Stimulated activated CD4-positive, alpha-beta T cell treated with anti-CD3 and anti-CD28 coated beads, Interleukin-1b, Interleukin-23, amount 100 ng/mL, for 1 hour (primary cell): ENCODE measurements at regions not wholly inside any gene's neighbourhood (a gene's known extent, or its start where the extent isn't known, plus 50 kb on each side); places are given as distances from the start of the nearest gene placed in this dataset.

Experiments used
- DNase-seq, 2 donors: peaks; one replicate each; pipeline ENCODE4 v3.0.0-alpha.2; 2020; ENCODE audit warnings: low read depth in 2 of 2

- no peak for DNase-seq
Measured at GRCh38 chr6:156309017-156309416, 468.2 kb upstream of the ARID1B start.

- no peak for DNase-seq
Measured at GRCh38 chr6:156308604-156309003, 468.6 kb upstream of the ARID1B start.

- DNase-seq: no peak
Measured at GRCh38 chr6:156306531-156306930, 470.6 kb upstream of the ARID1B start.

DNA sequence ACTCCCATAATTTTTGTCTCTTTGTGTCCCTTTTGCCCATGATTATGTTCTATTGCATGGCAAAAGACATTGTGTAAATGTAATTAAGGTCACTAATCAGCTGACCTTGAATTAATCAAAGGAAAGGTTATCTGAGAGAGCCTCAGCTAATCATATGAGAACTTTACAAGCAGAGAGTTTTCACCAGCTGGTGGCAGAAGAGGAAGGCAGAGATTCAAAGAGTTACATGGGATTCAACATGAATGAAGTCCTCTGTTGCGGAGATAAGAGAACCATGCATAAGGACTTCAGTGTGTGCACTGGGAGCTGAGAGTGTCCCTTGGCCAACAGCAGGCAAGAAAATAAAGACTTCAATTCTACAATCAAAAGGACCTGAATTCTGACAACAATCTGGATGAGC, 494.1 kb upstream of the ARID1B start:
- no peak for DNase-seq

DNA sequence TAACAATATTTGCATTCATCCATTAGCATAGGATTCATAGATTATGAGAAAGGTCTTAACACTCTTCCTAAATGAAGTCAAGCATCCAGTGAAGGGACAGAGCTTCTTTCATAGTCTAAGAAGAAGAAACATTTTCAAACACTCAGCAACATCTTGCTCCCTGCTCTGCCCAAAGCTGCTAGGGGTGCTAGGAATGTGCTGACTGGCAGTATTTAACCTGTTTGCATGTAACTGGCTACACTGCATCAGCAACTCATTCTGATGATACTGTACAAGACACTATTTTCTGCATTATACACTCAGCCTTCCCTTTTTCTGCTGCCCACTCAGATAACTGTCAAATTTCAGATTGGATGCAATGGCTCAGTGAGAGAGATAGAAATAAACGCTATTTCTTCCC, 495.1 kb upstream of the ARID1B start:
- DNase-seq: no peak

DNA sequence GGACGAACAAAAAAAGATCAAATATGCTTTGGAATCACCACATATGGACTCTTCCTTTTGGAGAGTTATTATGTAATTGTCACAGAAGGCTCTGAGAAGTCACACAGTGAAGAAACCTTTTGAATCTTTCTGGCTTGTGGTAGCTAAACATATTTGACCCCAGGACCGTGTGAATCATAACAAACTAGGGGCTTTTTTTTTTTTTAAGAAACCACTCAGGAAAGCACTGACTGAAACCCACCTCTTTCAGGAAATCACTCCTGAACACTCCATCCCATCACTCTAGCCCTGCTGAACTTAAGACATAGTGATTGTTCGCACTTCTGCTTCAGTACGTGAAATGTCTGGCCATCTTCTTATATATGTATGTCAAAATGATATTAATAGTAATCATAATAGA, 495.9 kb upstream of the ARID1B start:
- no peak for DNase-seq

DNA sequence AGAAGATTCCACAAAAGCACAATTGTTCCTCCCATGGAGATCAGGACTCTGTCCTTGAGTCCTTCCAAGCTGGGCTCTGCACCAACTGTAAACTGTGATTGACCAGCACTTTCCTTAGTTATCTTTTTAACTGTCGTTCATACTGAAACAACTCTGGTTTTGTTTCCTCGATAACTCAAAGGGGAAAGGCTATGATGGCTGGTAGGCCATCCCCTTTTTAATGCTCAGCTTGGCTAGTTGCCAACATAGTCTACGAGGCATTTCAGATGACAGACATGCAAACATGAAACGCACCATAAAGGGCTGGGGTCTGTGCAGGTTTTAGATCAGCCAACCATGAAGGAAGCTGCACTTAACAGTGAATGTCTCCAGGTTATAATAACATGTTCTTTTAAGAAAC, 497.1 kb upstream of the ARID1B start:
- DNase-seq: no peak

DNA sequence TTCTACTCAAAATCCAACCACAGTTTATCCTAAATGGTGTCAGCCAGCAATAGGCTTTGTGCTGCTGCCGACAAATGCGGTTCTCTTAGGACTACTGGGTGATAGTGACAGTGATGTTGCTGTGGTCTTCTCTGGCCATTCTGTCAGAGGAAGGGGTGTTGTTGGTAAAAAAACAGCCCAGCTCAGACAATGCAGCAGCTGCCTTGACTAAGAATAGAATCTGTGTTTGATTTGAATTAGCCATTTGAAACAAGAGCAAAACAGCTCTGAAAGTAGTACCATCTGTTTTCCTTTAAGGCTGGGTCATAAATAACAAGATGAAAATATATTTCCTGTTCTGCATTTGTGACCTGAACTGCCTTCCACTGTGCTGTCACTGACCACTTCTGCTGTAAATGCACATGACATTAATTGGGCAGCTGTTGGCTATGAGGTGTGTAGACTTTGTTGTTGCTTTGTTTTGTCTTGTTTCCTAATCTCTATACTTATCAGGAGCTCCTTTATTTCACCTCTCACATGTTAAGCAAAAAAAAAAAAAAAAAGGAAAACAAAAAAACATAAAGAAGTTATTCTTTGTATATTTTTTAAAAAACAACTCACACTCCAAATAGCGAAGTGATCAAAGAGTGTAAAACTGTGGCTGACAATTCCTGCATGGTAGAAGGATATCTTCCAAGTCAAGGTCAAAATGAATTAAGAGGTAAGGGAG, 497.8 kb upstream of the ARID1B start:
- no peak for DNase-seq

DNA sequence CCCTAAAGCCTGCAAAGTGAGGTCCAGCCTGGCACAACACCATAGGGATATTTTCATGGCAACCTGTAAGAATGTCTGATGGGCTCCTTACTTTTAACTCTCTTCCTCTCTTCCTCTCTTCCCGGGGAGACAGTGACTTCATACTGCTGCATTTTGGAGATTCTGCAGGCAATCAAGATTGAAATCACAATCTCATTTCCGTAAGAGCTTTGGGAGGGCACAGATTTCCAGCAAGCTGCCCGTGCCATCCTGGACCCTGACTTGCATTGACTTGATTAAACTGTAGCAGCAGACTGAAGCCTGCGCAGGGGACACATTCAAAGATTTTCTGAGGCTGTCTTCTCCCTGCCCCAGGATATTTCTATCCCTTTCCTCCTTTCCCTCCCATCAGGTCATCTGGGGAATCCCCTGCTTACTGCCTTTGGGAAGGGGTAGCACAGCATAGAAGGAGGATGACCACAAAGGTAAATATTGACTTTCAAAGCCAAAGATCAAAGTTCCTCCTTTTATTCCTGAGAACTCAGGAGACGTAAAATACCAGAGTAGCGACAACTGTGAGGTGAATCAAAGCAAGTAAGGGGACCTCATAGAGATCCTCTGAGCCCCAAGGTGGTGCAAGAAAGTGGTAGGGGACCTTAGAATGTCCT, 504.0 kb upstream of the ARID1B start:
- DNase-seq: no peak

GRCh38 chr6:156269751-156270369, 507.3 kb upstream of the ARID1B start:
- no peak for DNase-seq

GRCh38 chr6:156268849-156269248, 508.3 kb upstream of the ARID1B start:
- DNase-seq: no peak

DNA sequence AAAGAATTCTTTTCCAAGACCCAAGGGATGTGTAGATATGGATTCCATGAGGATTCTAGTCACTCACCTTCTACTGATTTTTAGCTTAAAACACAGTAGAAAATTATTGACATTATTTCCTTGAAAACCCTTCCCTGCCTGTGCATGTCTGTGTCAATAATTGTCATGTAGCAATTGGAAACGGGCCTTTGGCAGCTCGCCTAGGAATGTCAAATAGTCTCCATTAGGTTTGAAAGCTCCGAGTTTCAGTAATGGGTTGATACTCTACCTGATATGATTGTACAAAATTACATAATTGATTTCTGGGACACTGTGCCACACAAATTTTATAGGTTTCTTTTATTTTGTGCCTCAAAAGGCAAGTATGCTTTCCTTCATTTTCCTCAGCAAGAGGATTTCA, 515.2 kb upstream of the ARID1B start:
- DNase-seq: no peak

- no peak for DNase-seq
Measured at GRCh38 chr6:156260815-156261214, 516.4 kb upstream of the ARID1B start.

DNA sequence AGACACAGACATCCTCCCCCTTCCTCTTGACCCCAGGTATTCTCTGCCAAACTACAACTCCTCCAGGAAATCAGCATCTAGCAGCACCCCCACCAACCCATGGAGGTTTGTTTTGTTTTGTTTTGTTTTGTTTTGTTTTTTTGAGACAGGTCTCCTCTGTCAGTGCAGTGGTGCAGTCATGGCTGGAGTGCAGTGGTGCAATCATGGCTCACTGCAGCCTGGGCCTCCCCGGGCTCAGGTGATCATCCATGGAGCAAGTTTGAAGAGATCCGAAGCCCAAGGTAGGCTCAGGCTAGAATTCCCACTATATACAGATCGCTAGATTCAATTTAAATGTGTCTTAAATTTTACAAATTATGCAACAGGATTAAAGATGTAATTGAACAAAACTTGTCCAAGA, 518.2 kb upstream of the ARID1B start:
- no peak for DNase-seq

DNA sequence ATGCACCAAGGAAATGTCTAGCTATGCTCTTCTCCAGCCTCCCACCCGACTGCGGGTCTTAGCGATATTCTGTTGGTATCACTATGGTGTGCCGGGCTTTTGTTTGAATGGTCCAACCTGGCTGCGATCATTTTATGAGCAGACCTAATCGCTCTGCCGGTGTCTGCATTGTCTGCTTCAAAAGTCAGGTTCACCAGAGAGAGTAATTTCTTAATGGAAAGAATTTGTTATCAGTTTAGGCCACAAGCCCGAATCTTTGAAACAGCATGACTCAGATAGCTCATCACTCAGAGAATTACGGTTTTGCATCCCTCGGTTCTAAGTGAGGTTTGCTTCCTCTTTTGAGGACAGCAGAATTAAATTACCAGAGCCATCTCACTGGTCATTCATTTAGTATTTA, 521.0 kb upstream of the ARID1B start:
- DNase-seq: no peak

DNA sequence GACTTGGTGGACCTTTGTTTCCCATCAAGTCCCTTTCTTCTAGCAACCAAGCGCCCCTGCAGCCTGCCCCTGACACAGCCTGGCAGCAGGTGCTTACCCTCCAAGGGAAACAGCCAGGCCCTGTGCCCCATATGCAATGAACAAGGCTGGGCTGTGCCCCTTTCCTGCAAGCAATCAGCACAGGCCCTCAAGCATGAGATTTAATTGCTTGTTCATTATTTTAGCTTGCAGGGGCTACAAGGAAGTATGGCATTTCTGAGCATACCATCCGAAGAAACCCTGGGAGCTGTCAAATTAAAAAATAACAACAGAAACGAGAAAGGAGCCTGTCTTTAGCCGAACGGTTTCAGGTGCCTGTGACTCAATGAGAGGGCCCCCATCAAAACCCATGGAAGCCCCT, 522.9 kb upstream of the ARID1B start:
- no peak for DNase-seq

DNA sequence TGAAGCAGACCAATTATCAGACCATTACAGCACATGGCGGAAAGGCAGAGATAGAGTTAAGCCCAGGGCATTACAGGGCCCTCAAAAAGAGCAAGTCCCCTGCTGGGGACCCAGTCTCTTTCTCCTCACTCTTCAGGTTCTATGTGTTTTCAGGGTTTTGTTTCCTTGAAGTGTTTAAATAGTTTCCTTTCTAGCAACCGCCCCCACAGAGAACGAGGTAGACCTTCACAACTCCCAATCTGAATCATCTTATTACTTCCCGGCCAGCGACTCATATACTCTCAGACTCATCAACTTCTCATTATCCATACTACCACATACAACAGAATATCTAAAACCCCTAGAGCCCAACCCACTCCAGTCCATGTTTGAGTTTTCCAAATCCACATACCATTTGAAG, 526.6 kb upstream of the ARID1B start:
- DNase-seq: no peak

- DNase-seq: no peak
Measured at GRCh38 chr6:156242206-156242605, 535.0 kb upstream of the ARID1B start.

GRCh38 chr6:156231026-156231765, 546.0 kb upstream of the ARID1B start:
- DNase-seq: no peak

DNA sequence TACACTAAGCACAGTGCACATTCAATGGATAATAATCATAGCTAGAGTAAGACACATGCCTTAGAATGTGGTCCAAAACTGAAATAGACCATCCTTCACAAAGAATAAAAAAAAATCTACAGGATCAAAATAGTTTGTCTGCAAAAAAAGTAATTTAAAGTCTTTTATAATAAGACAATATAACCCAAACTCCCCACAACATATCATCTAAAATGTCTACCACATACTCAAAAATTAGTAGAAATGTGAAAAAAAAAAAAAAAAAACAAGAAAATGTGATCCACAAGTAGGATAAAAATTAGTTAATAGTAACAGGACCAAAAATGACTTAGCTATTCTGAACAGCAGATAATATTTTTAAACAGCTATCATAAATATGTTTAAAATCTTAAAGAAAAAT, 557.2 kb upstream of the ARID1B start:
- DNase-seq: no peak

GRCh38 chr6:156205678-156206077, 571.5 kb upstream of the ARID1B start:
- no peak for DNase-seq

DNA sequence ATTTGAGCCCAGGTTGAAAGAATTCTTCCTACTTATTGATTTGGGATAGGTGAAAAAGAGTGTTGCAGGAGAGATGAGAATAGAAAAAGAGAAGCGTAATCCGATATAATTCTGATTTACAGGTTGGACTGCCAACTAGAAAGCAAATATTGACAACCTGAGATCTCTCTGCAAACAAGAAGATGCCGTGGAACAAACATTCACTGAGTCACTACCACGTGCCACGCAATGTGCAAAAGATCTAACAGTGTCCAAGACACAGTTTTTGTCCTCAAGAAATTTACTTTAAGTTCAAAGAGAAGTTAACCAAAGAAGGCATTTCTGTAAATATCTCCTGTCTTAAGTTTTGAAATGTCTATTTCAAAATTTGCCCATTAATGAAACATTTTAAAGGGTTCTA, 578.0 kb upstream of the ARID1B start:
- no peak for DNase-seq

GRCh38 chr6:156197513-156197912, 579.7 kb upstream of the ARID1B start:
- no peak for DNase-seq
